IMR-90 (cell line): ENCODE measurements at regions not wholly inside any gene's neighbourhood (a gene's known extent, or its start where the extent isn't known, plus 50 kb on each side); places are given as distances from the start of the nearest gene placed in this dataset.

Experiments used
- ATAC-seq: fragments of 200-7000 bp; cut with Tn5 transposase; 2 replicates; pipeline ENCODE4 v1.9.1; 2020; ENCODE audit warnings: low read depth, mild to moderate bottlenecking, moderate library complexity
- BruUV-seq: library from RNA; stranded (reverse); fragments of 400-500 nt; replicated peaks from 2 replicates; lab custom pipeline; 2021; lab: Mats Ljungman, UMichigan
- CTCF ChIA-PET: fragments of 300-600 bp; formaldehyde crosslinking; extraction: SDS; loops from one replicate; lab custom pipeline; 2021; ENCODE audit warnings: antibody characterized with exemption; lab: Yijun Ruan, JAX
- POLR2A ChIA-PET: fragments of 300-600 bp; sonication (Branson Sonifier 250); formaldehyde crosslinking; loops from one replicate; lab custom pipeline; 2022; ENCODE audit warnings: antibody characterized with exemption; ENCODE audit not compliant: unreplicated experiment; lab: Charles Lee
- DNase-seq: peaks from one replicate; pipeline ENCODE4 v3.0.0; 2013
- H2AFZ ChIP-seq: replicated peaks from 2 replicates; pipeline ENCODE3; 2013; ENCODE audit warnings: low read length, mild to moderate bottlenecking; ENCODE audit not compliant: poor library complexity
- H2AK5ac ChIP-seq: 2 replicates; pipeline ENCODE4 v1.6.1; 2013; ENCODE audit warnings: low read depth, low read length, inconsistent platforms
- H2AK9ac ChIP-seq: replicated peaks from 2 replicates; pipeline ENCODE3; 2013; ENCODE audit warnings: mild to moderate bottlenecking, low read depth, low read length, moderate library complexity; ENCODE audit not compliant: poor library complexity
- H2BK120ac ChIP-seq: 2 replicates; pipeline ENCODE4 v1.6.1; 2013; ENCODE audit warnings: low read depth, low read length, inconsistent platforms
- H2BK15ac ChIP-seq: 3 replicates; pipeline ENCODE4 v1.6.1; 2013; ENCODE audit warnings: low read depth, low read length, inconsistent platforms
- H2BK20ac ChIP-seq: 2 replicates; pipeline ENCODE4 v1.6.1; 2013; ENCODE audit warnings: low read depth, mild to moderate bottlenecking, inconsistent platforms, low read length, moderate library complexity
- H2BK5ac ChIP-seq: 2 replicates; pipeline ENCODE4 v1.6.1; 2013; ENCODE audit warnings: mild to moderate bottlenecking, low read depth, low read length, inconsistent platforms; ENCODE audit not compliant: poor library complexity, severe bottlenecking
- H3K14ac ChIP-seq: replicated peaks from 2 replicates; pipeline ENCODE4 v1.6.1; 2013; ENCODE audit warnings: low read depth, low read length, inconsistent platforms
- H3K18ac ChIP-seq: 2 replicates; pipeline ENCODE4 v1.6.1; 2013; ENCODE audit warnings: low read depth, low read length, control low read depth
- H3K23ac ChIP-seq: 2 replicates; pipeline ENCODE4 v1.6.1; 2013; ENCODE audit warnings: low read depth, low read length, inconsistent platforms
- H3K27ac ChIP-seq: 2 replicates; pipeline ENCODE4 v1.5.1; 2013; ENCODE audit warnings: mild to moderate bottlenecking, control low read depth, low read length; ENCODE audit not compliant: insufficient read depth
- H3K27me3 ChIP-seq: 2 replicates; pipeline ENCODE4 v1.6.1; 2013; ENCODE audit warnings: low read length; ENCODE audit not compliant: control insufficient read depth, insufficient read depth
- H3K36me3 ChIP-seq: 2 replicates; pipeline ENCODE4 v1.6.1; 2013; ENCODE audit warnings: low read length, mixed read lengths; ENCODE audit not compliant: control insufficient read depth, insufficient read depth
- H3K4ac ChIP-seq: 2 replicates; pipeline ENCODE4 v1.6.1; 2013; ENCODE audit warnings: low read depth, low read length, inconsistent platforms
- H3K4me1 ChIP-seq: 2 replicates; pipeline ENCODE4 v1.6.1; 2013; ENCODE audit warnings: low read length, mixed read lengths; ENCODE audit not compliant: control insufficient read depth, insufficient read depth
- H3K4me2 ChIP-seq: 2 replicates; pipeline ENCODE4 v1.6.1; 2013; ENCODE audit warnings: low read depth, mild to moderate bottlenecking, control low read depth, low read length, moderate library complexity
- H3K4me3 ChIP-seq: 2 replicates; pipeline ENCODE4 v1.5.1; 2013; ENCODE audit warnings: low read depth, mild to moderate bottlenecking, control low read depth, low read length, moderate library complexity; ENCODE audit not compliant: insufficient read depth
- H3K56ac ChIP-seq: 2 replicates; pipeline ENCODE4 v1.6.1; 2013; ENCODE audit warnings: low read length, inconsistent platforms; ENCODE audit not compliant: insufficient read depth; ENCODE audit errors: extremely low read depth
- H3K79me1 ChIP-seq, 2 experiments: 2 replicates each; pipeline ENCODE4 v1.6.1; 2013; ENCODE audit warnings: low read length in 2 of 2, inconsistent platforms in 1 of 2, low read depth in 1 of 2
- H3K9ac ChIP-seq: 2 replicates; pipeline ENCODE4 v1.6.1; 2013; ENCODE audit warnings: low read depth, low read length, control low read depth
- H3K9me1 ChIP-seq: 2 replicates; pipeline ENCODE4 v1.6.1; 2013; ENCODE audit warnings: low read length, inconsistent platforms; ENCODE audit not compliant: insufficient read depth
- H3K9me3 ChIP-seq: 2 replicates; pipeline ENCODE4 v1.6.1; 2013; ENCODE audit warnings: low read length; ENCODE audit not compliant: control insufficient read depth, insufficient read depth
- H4K20me1 ChIP-seq: 2 replicates; pipeline ENCODE4 v1.6.1; 2013; ENCODE audit warnings: low read length, inconsistent platforms; ENCODE audit not compliant: insufficient read depth
- H4K5ac ChIP-seq: 2 replicates; pipeline ENCODE4 v1.6.1; 2013; ENCODE audit warnings: mild to moderate bottlenecking, low read depth, low read length, control low read depth
- H4K8ac ChIP-seq, 2 experiments: 2 replicates each; pipeline ENCODE4 v1.6.1; 2013; ENCODE audit warnings: low read depth in 2 of 2, low read length in 2 of 2, control low read depth in 1 of 2, inconsistent platforms in 1 of 2
- H4K91ac ChIP-seq: 2 replicates; pipeline ENCODE4 v1.6.1; 2013; ENCODE audit warnings: low read depth, low read length, inconsistent platforms; ENCODE audit not compliant: insufficient read depth
- CHD1 ChIP-seq: IDR thresholded peaks from 2 replicates; pipeline ENCODE4 v1.6.1; 2012; ENCODE audit warnings: low read depth, low read length, improper control_type of control experiment
- FOS ChIP-seq: fragments of 150-350 bp; IDR thresholded peaks from 2 replicates; pipeline ENCODE4 v1.6.1; 2016; ENCODE audit warnings: low read depth, low read length
- RCOR1 ChIP-seq: IDR thresholded peaks from 2 replicates; pipeline ENCODE4 v1.6.1; 2012; ENCODE audit warnings: mild to moderate bottlenecking, low read length, improper control_type of control experiment; ENCODE audit not compliant: insufficient replicate concordance
- RFX5 ChIP-seq: IDR thresholded peaks from 2 replicates; pipeline ENCODE4 v1.8.0; 2012; ENCODE audit warnings: low read depth, mild to moderate bottlenecking, low read length, moderate library complexity
- USF2 ChIP-seq: fragments of 150-350 bp; IDR thresholded peaks from 2 replicates; pipeline ENCODE4 v1.6.1; 2017; ENCODE audit warnings: mild to moderate bottlenecking, antibody characterized with exemption, low read length, low read depth
- WGBS, 2 experiments: methylation state at CpG; one replicate each; pipeline versions ENCODE4 v1.1.5 to v1.1.7; 2013; ENCODE audit warnings: missing lambda C conversion rate in 2 of 2; ENCODE audit not compliant: insufficient read length in 1 of 2; ENCODE audit errors: extremely low coverage in 2 of 2; 5-methylcytosine and 5-hydroxymethylcytosine counted together
- dilution Hi-C: fragments of 300-500 bp; cut with HindIII; formaldehyde crosslinking; loops from one replicate; pipeline ENCODE4 v1.14.3; 2018; ENCODE audit warnings: low sequenced_read_pairs; ENCODE audit not compliant: unreplicated experiment
- in situ Hi-C: fragments of 300-500 bp; cut with MboI; formaldehyde crosslinking; loops from 3 replicates; pipeline ENCODE4 v1.14.3; 2019; ENCODE audit warnings: low sequenced_read_pairs, inconsistent platforms, mixed read lengths
- intact Hi-C: fragments of 100-400 bp; cut with micrococcal nuclease; formaldehyde crosslinking; loops from 2 replicates; pipeline ENCODE4 v1.10.0; 2022

DNA sequence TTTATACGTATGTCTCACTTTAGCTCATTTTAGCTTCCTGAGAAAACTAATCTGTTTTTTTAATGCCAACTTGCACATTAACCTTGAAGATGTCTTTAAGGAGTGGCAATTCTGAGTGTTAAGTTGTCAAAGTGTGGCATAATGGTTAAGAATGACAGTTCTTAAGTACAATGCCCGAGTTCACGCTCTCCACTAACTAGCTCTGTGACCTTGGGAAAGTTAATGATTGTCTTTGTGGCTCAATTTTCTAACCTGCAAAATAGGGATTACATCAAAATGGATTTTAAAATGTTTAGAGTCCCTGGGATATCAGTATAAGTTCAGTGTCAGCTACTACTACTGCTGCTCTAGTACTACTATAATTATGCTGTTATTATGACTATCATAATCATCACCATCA is 409.7 kb downstream of the SOCS6 start:
- dilution Hi-C loops = no loop called here
- no CpG with 5 or more reads among the region's 3 CpGs for WGBS, 2 experiments
- H4K8ac ChIP-seq = no peak overlapping the region
- no peak for TF ChIP-seq RCOR1
- TF ChIP-seq CHD1 = no peak
- TF ChIP-seq FOS = no peak
- TF ChIP-seq RFX5 = no peak
- TF ChIP-seq USF2 = no peak
- no peak overlapping the region for H3K18ac ChIP-seq
- no peak for DNase-seq
- no peak overlapping the region for H2BK5ac ChIP-seq
- no TSS peak for BruUV-seq
- no peak overlapping the region for H3K4me2 ChIP-seq
- no peak overlapping the region for H4K91ac ChIP-seq
- no peak overlapping the region for H3K4ac ChIP-seq
- no peak overlapping the region for H3K4me3 ChIP-seq
- H2AFZ ChIP-seq = no peak overlapping the region
- no peaks in the 10 kb centered on the region for H3K79me1 ChIP-seq
- intact Hi-C loops = no loop called here
- no peak overlapping the region for H2AK9ac ChIP-seq
- H3K14ac ChIP-seq = no peak overlapping the region
- H4K20me1 ChIP-seq = no peaks in the 10 kb centered on the region
- no peak overlapping the region for H2AK5ac ChIP-seq
- no peak overlapping the region for H2BK20ac ChIP-seq
- no peaks in the 10 kb centered on the region for H3K9me1 ChIP-seq
- CTCF ChIA-PET = no interaction called here
- no peak overlapping the region for H2BK15ac ChIP-seq
- no peaks in the 10 kb centered on the region for H3K27me3 ChIP-seq
- no peaks in the 10 kb centered on the region for H3K36me3 ChIP-seq
- in situ Hi-C loops = no loop called here
- no peak overlapping the region for H4K5ac ChIP-seq
- H3K4me1 ChIP-seq = no peaks in the 10 kb centered on the region
- H3K9ac ChIP-seq = no peak overlapping the region
- H2BK120ac ChIP-seq = no peak overlapping the region
- POLR2A ChIA-PET = no interaction called here
- ATAC-seq = no peak
- H3K9me3 ChIP-seq = no peaks in the 10 kb centered on the region; the same call in 1 of the 2 replicates
- no peak overlapping the region for H3K23ac ChIP-seq
- H3K56ac ChIP-seq = no peak overlapping the region
- H3K27ac ChIP-seq = no peak overlapping the region
